WERI-Rb-1 (cell line): ENCODE measurements at regions not wholly inside any gene's neighbourhood (a gene's known extent, or its start where the extent isn't known, plus 50 kb on each side); places are given as distances from the start of the nearest gene placed in this dataset.

Source experiments
- DNase-seq: peaks from one replicate; pipeline ENCODE4 v3.0.0-alpha.2; 2020
- H3K27ac ChIP-seq: fragments of 250-450 bp; sonication (Bioruptor Pico); 2 replicates; pipeline ENCODE4 v1.5.1; 2020; ENCODE audit warnings: mild to moderate bottlenecking, moderate library complexity
- H3K27me3 ChIP-seq: fragments of 250-450 bp; sonication (Bioruptor Pico); 2 replicates; pipeline ENCODE4 v1.5.1; 2021; ENCODE audit warnings: mild to moderate bottlenecking, low read depth, moderate library complexity; ENCODE audit not compliant: insufficient read depth, severe bottlenecking
- H3K36me3 ChIP-seq: fragments of 250-450 bp; sonication (Bioruptor Pico); 2 replicates; pipeline ENCODE4 v1.5.1; 2020; ENCODE audit warnings: mild to moderate bottlenecking, moderate library complexity
- H3K4me3 ChIP-seq: 2 replicates; pipeline ENCODE4 v1.5.1; 2011; ENCODE audit warnings: low read depth, mild to moderate bottlenecking, control low read depth, low read length
- H3K9me3 ChIP-seq: fragments of 250-450 bp; sonication (Bioruptor Pico); 2 replicates; pipeline ENCODE4 v1.5.1; 2021; ENCODE audit warnings: mild to moderate bottlenecking, moderate library complexity; ENCODE audit not compliant: severe bottlenecking
- TF ChIP-seq, protein P1 (sequence below): IDR thresholded peaks from 2 replicates; pipeline ENCODE4 v1.5.1; 2011; ENCODE audit warnings: low read depth, mild to moderate bottlenecking, control low read depth, inconsistent platforms, low read length

GRCh38 chr4:65126200-65126599 lies 544.1 kb downstream of the EPHA5 start:
- TF ChIP-seq, protein P1, sequence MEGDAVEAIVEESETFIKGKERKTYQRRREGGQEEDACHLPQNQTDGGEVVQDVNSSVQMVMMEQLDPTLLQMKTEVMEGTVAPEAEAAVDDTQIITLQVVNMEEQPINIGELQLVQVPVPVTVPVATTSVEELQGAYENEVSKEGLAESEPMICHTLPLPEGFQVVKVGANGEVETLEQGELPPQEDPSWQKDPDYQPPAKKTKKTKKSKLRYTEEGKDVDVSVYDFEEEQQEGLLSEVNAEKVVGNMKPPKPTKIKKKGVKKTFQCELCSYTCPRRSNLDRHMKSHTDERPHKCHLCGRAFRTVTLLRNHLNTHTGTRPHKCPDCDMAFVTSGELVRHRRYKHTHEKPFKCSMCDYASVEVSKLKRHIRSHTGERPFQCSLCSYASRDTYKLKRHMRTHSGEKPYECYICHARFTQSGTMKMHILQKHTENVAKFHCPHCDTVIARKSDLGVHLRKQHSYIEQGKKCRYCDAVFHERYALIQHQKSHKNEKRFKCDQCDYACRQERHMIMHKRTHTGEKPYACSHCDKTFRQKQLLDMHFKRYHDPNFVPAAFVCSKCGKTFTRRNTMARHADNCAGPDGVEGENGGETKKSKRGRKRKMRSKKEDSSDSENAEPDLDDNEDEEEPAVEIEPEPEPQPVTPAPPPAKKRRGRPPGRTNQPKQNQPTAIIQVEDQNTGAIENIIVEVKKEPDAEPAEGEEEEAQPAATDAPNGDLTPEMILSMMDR = no peak
- no peak for DNase-seq
- no peaks in the 10 kb centered on the region for H3K36me3 ChIP-seq
- H3K27ac ChIP-seq = no peak overlapping the region
- no peaks in the 10 kb centered on the region for H3K9me3 ChIP-seq
- H3K27me3 ChIP-seq = no peaks in the 10 kb centered on the region
- no peak overlapping the region for H3K4me3 ChIP-seq

DNA sequence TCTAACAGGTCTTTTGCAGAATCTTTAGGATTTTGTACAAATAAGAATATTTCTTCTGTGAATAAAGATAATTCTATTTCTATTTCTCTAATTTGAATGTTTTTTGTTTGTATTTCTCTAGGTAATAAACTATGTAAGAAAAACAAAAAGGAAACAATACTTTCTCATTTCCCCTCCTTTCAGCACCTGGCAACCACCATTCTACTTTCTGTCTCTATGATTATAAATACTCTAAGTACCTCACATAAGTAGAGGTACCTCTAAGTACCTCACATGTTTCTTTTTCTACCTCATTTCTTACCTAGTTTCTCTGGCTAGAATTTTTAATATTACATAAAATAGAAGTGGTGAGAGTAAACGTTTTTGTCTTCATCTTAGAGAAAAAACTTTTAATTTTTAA lies 550.0 kb downstream of the EPHA5 start:
- no peaks in the 10 kb centered on the region for H3K27me3 ChIP-seq
- TF ChIP-seq, protein P1 = no peak
- no peaks in the 10 kb centered on the region for H3K9me3 ChIP-seq
- no peaks in the 10 kb centered on the region for H3K36me3 ChIP-seq
- no peak overlapping the region for H3K4me3 ChIP-seq
- no peak for DNase-seq
- H3K27ac ChIP-seq = no peak overlapping the region

DNA sequence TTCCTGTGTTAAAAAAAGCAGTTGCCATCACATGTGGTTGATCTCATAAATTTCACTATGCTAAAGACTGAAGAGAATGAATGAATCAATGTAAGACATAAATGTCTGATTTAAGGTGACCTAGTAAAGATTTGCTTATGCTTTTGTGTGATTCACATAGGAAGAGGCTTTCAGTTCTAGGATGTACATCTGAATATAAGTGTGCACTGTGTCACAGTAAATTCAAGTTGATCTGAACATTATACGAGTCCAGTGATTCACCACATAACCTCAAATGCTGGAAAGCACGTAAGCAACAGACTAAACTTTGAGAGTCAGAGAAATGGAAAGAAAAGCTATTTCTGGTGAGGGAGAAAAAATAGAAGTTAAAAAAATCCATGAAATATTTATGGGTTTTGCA lies 567.9 kb downstream of the EPHA5 start:
- Histone ChIP-seq H3K36me3 (no peaks in the 10 kb centered on the region), H3K27ac (no peak overlapping the region), H3K9me3 (no peaks in the 10 kb centered on the region), H3K27me3 (no peaks in the 10 kb centered on the region), H3K4me3 (no peak overlapping the region)
- TF ChIP-seq, protein P1 = no peak
- DNase-seq = no peak

- Histone ChIP-seq H3K9me3 (peaks cover 3% of the 10 kb centered on the region), H3K27ac (no peak overlapping the region), H3K36me3 (no peaks in the 10 kb centered on the region), H3K27me3 (no peaks in the 10 kb centered on the region), H3K4me3 (no peak overlapping the region)
- TF ChIP-seq, protein P1 = no peak
- no peak for DNase-seq
Observed at GRCh38 chr4:65096630-65097029, 573.7 kb downstream of the EPHA5 start.

GRCh38 chr4:65089666-65090065 lies 580.6 kb downstream of the EPHA5 start:
- no peaks in the 10 kb centered on the region for H3K9me3 ChIP-seq
- no peak overlapping the region for H3K4me3 ChIP-seq
- no peaks in the 10 kb centered on the region for H3K36me3 ChIP-seq
- H3K27me3 ChIP-seq = no peaks in the 10 kb centered on the region
- DNase-seq = no peak
- no peak overlapping the region for H3K27ac ChIP-seq
- TF ChIP-seq, protein P1 = peak; percentile 23; the same call in 1 of the 2 replicates

GRCh38 chr4:65083076-65083475 lies 587.2 kb downstream of the EPHA5 start:
- DNase-seq = no peak
- TF ChIP-seq, protein P1 = no peak
- H3K27me3 ChIP-seq = no peaks in the 10 kb centered on the region
- H3K27ac ChIP-seq = no peak overlapping the region
- H3K9me3 ChIP-seq = no peaks in the 10 kb centered on the region
- no peak overlapping the region for H3K4me3 ChIP-seq
- H3K36me3 ChIP-seq = no peaks in the 10 kb centered on the region
